GM12878 (cell line): ENCODE measurements at regions not wholly inside any gene's neighbourhood (a gene's known extent, or its start where the extent isn't known, plus 50 kb on each side); places are given as distances from the start of the nearest gene placed in this dataset.

ENCODE experiments used
- BRCA1 ChIP-seq: IDR thresholded peaks from 2 replicates; pipeline ENCODE4 v1.6.1; 2011; ENCODE audit warnings: low read depth, low read length, improper control_type of control experiment
- CEBPB ChIP-seq, 2 experiments: fragments of 150-350 bp in 1 of 2; IDR thresholded peaks; 2 replicates each; pipeline ENCODE4 v1.6.1; 2012 to 2014; ENCODE audit warnings: low read depth in 2 of 2, low read length in 2 of 2, borderline replicate concordance in 1 of 2, inconsistent platforms in 1 of 2
- CHD2 ChIP-seq: IDR thresholded peaks from 2 replicates; pipeline ENCODE4 v1.6.1; 2011; ENCODE audit warnings: low read depth, low read length, improper control_type of control experiment, borderline replicate concordance
- CREB1 ChIP-seq: IDR thresholded peaks from 2 replicates; pipeline ENCODE4 v1.6.1; 2012; ENCODE audit warnings: low read depth, mild to moderate bottlenecking, inconsistent platforms
- EZH2 ChIP-seq: IDR thresholded peaks from 2 replicates; pipeline ENCODE4 v1.6.1; 2012; ENCODE audit warnings: low read depth, mild to moderate bottlenecking, control low read depth, inconsistent platforms, low read length, borderline replicate concordance; ENCODE audit not compliant: control insufficient read depth
- MYC ChIP-seq: IDR thresholded peaks from 2 replicates; pipeline ENCODE4 v1.6.1; 2011; ENCODE audit warnings: mild to moderate bottlenecking, low read length, moderate library complexity, inconsistent platforms; ENCODE audit not compliant: insufficient read depth, insufficient replicate concordance, insufficient read length, severe bottlenecking
- NR2C2 ChIP-seq: IDR thresholded peaks from 2 replicates; pipeline ENCODE4 v1.6.1; 2011; ENCODE audit warnings: borderline replicate concordance, low read depth; ENCODE audit not compliant: control insufficient read depth, insufficient read length
- POLR2AphosphoS5 ChIP-seq: IDR thresholded peaks from 2 replicates; pipeline ENCODE4 v1.6.1; 2011; ENCODE audit warnings: mild to moderate bottlenecking, low read length, inconsistent platforms
- SRF ChIP-seq, 2 experiments: IDR thresholded peaks; 2 replicates each; pipeline ENCODE4 v1.6.1; 2011; ENCODE audit warnings: low read depth in 2 of 2, low read length in 2 of 2, mild to moderate bottlenecking in 1 of 2, moderate library complexity in 1 of 2
- ZNF274 ChIP-seq: IDR thresholded peaks from one replicate; pipeline ENCODE4 v1.8.0; 2011; ENCODE audit not compliant: insufficient read length, insufficient read depth
- ZSCAN29 ChIP-seq: fragments of 450-650 bp; IDR thresholded peaks from 2 replicates; pipeline ENCODE4 v1.6.1; 2017; ENCODE audit warnings: mild to moderate bottlenecking, moderate library complexity
- TF ChIP-seq, protein P1 (sequence below): fragments of 450-650 bp; formaldehyde crosslinking; IDR thresholded peaks from 2 replicates; pipeline ENCODE4 v1.4.0; 2022; ENCODE audit warnings: mild to moderate bottlenecking, moderate library complexity
- TF ChIP-seq, protein P2 (sequence below), 3 experiments: IDR thresholded peaks in 2 of 3; conservative IDR thresholded peaks in 1 of 3; 2 replicates each; pipeline ENCODE4 v1.5.1; 2011; ENCODE audit warnings: low read depth in 3 of 3, low read length in 3 of 3, mild to moderate bottlenecking in 3 of 3, control low read depth in 2 of 3, moderate library complexity in 2 of 3, inconsistent platforms in 1 of 3, mixed read lengths in 1 of 3; ENCODE audit not compliant: control insufficient read depth in 2 of 3, insufficient read depth in 1 of 3; ENCODE audit errors: extremely low read depth in 1 of 3
- TF ChIP-seq, protein P3 (sequence below): IDR thresholded peaks from 2 replicates; pipeline ENCODE4 v1.6.1; 2012; ENCODE audit warnings: low read depth, low read length, improper control_type of control experiment

DNA sequence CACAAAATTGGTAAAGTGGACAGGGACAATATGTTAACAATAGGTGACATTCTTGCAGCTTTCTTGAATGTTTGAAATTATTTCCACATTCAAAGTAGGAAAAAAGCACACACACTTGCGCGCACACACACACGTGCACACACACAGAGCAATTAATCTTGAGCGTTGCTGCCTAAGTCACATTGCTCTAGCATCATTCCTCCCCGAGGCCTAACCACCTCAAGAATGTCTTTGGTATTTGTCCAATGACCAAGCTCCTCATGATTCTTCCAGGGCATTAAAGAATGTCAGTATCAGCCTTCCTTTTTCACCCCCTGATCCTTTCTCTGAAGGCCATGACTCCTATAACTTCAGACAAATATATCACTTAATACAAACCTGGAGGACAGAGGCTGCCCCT, 198.1 kb downstream of the NPR3 start:
- TF ChIP-seq EZH2 (no peak), ZNF274 (no peak), SRF (IDR thresholded peaks at IDR 0.05; ENCODE audit: low read depth in 2 of 2, low read length in 2 of 2) (no peak), CHD2 (no peak), BRCA1 (no peak), MYC (no peak), ZSCAN29 (no peak), NR2C2 (no peak), CEBPB (IDR thresholded peaks at IDR 0.05; ENCODE audit: borderline replicate concordance in 1 of 2, low read depth in 2 of 2, low read length in 2 of 2) (no peak), CREB1 (no peak), POLR2AphosphoS5 (no peak)
- TF ChIP-seq, protein P1, sequence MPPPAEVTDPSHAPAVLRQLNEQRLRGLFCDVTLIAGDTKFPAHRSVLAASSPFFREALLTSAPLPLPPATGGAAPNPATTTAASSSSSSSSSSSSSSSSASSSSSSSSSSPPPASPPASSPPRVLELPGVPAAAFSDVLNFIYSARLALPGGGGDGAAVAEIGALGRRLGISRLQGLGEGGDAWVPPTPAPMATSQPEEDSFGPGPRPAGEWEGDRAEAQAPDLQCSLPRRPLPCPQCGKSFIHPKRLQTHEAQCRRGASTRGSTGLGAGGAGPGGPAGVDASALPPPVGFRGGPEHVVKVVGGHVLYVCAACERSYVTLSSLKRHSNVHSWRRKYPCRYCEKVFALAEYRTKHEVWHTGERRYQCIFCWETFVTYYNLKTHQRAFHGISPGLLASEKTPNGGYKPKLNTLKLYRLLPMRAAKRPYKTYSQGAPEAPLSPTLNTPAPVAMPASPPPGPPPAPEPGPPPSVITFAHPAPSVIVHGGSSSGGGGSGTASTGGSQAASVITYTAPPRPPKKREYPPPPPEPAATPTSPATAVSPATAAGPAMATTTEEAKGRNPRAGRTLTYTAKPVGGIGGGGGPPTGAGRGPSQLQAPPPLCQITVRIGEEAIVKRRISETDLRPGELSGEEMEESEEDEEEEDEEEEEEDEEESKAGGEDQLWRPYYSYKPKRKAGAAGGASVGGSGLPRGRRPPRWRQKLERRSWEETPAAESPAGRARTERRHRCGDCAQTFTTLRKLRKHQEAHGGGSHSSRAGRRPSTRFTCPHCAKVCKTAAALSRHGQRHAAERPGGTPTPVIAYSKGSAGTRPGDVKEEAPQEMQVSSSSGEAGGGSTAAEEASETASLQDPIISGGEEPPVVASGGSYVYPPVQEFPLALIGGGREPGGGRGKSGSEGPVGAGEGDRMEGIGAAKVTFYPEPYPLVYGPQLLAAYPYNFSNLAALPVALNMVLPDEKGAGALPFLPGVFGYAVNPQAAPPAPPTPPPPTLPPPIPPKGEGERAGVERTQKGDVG: no peak
- TF ChIP-seq, protein P2, sequence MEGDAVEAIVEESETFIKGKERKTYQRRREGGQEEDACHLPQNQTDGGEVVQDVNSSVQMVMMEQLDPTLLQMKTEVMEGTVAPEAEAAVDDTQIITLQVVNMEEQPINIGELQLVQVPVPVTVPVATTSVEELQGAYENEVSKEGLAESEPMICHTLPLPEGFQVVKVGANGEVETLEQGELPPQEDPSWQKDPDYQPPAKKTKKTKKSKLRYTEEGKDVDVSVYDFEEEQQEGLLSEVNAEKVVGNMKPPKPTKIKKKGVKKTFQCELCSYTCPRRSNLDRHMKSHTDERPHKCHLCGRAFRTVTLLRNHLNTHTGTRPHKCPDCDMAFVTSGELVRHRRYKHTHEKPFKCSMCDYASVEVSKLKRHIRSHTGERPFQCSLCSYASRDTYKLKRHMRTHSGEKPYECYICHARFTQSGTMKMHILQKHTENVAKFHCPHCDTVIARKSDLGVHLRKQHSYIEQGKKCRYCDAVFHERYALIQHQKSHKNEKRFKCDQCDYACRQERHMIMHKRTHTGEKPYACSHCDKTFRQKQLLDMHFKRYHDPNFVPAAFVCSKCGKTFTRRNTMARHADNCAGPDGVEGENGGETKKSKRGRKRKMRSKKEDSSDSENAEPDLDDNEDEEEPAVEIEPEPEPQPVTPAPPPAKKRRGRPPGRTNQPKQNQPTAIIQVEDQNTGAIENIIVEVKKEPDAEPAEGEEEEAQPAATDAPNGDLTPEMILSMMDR (IDR thresholded peaks at IDR 0.05 in 2 of 3, conservative IDR thresholded peaks at IDR 0.05 in 1 of 3; ENCODE audit: control insufficient read depth in 2 of 3, extremely low read depth in 1 of 3, insufficient read depth in 1 of 3, low read depth in 3 of 3, low read length in 3 of 3): no peak
- TF ChIP-seq, protein P3, sequence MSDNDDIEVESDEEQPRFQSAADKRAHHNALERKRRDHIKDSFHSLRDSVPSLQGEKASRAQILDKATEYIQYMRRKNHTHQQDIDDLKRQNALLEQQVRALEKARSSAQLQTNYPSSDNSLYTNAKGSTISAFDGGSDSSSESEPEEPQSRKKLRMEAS: no peak
